K562 (cell line): ENCODE measurements at regions not wholly inside any gene's neighbourhood (a gene's known extent, or its start where the extent isn't known, plus 50 kb on each side); places are given as distances from the start of the nearest gene placed in this dataset.

ENCODE experiments used
- ATF1 ChIP-seq, 2 experiments: fragments of 450-650 bp in 1 of 2; IDR thresholded peaks; 2 replicates each; pipeline ENCODE4 v1.6.1; 2016; ENCODE audit warnings: missing compliant biosample characterization in 1 of 2, missing genetic modification characterization in 1 of 2
- COPS2 ChIP-seq: fragments of 450-650 bp; conservative IDR thresholded peaks from 2 replicates; pipeline ENCODE4 v1.6.1; 2016; ENCODE audit warnings: mild to moderate bottlenecking, moderate library complexity
- ESRRA ChIP-seq: fragments of 450-650 bp; IDR thresholded peaks from 2 replicates; pipeline ENCODE4 v1.6.1; 2014; ENCODE audit warnings: low read depth, mild to moderate bottlenecking, moderate library complexity, borderline replicate concordance
- GTF2F1 ChIP-seq: IDR thresholded peaks from 2 replicates; pipeline ENCODE4 v1.6.1; 2011; ENCODE audit warnings: low read depth, low read length, improper control_type of control experiment
- HNRNPH1 ChIP-seq: fragments of 200-400 bp; formaldehyde crosslinking; optimal IDR thresholded peaks from 2 replicates; pipeline ENCODE3; 2017; ENCODE audit warnings: low read depth, mild to moderate bottlenecking, low read length, moderate library complexity
- LARP7 ChIP-seq: fragments of 450-650 bp; IDR thresholded peaks from 2 replicates; pipeline ENCODE4 v1.6.1; 2016
- POLR2AphosphoS2 ChIP-seq: IDR thresholded peaks from 2 replicates; pipeline ENCODE4 v1.6.1; 2012; ENCODE audit warnings: low read length, improper control_type of control experiment
- POLR2B ChIP-seq: fragments of 450-650 bp; IDR thresholded peaks from 2 replicates; pipeline ENCODE4 v1.6.1; 2018; ENCODE audit warnings: low read depth; ENCODE audit not compliant: partially characterized antibody
- TAF7 ChIP-seq: fragments of 450-650 bp; IDR thresholded peaks from 2 replicates; pipeline ENCODE4 v1.6.1; 2016; ENCODE audit warnings: missing genetic modification characterization, missing compliant biosample characterization
- U2AF2 ChIP-seq: fragments of 200-400 bp; formaldehyde crosslinking; optimal IDR thresholded peaks from 2 replicates; pipeline ENCODE3; 2017; ENCODE audit warnings: low read depth, mild to moderate bottlenecking, low read length
- XRCC3 ChIP-seq: fragments of 450-650 bp; IDR thresholded peaks from 2 replicates; pipeline ENCODE4 v1.6.1; 2017; ENCODE audit warnings: mild to moderate bottlenecking, moderate library complexity
- ZFPM2 ChIP-seq: fragments of 250-450 bp; sonication (Bioruptor Pico); IDR thresholded peaks from 2 replicates; pipeline ENCODE4 v1.5.1; 2022; ENCODE audit warnings: mild to moderate bottlenecking
- ZNF133 ChIP-seq: fragments of 250-450 bp; sonication (Bioruptor Pico); IDR thresholded peaks from 2 replicates; pipeline ENCODE4 v1.4.0; 2020; ENCODE audit warnings: mild to moderate bottlenecking
- ZNF511 ChIP-seq: sonication (generic); formaldehyde crosslinking; IDR thresholded peaks from 2 replicates; pipeline ENCODE4 v1.8.0; 2022; ENCODE audit warnings: mild to moderate bottlenecking, missing genetic modification reagents
- ZNF57 ChIP-seq: fragments of 450-650 bp; formaldehyde crosslinking; IDR thresholded peaks from 2 replicates; pipeline ENCODE4 v1.4.0; 2020; ENCODE audit warnings: mild to moderate bottlenecking, moderate library complexity
- TF ChIP-seq, protein P1 (sequence below), 2 experiments: fragments of 450-650 bp; IDR thresholded peaks; 2 replicates each; pipeline ENCODE4 v1.6.1; 2016; ENCODE audit warnings: mild to moderate bottlenecking in 2 of 2, borderline replicate concordance in 1 of 2, low read depth in 1 of 2, moderate library complexity in 1 of 2
- TF ChIP-seq, protein P2 (sequence below): sonication (generic); formaldehyde crosslinking; IDR thresholded peaks from 2 replicates; pipeline ENCODE4 v1.8.0; 2022; ENCODE audit warnings: mild to moderate bottlenecking, missing genetic modification reagents, borderline replicate concordance

DNA sequence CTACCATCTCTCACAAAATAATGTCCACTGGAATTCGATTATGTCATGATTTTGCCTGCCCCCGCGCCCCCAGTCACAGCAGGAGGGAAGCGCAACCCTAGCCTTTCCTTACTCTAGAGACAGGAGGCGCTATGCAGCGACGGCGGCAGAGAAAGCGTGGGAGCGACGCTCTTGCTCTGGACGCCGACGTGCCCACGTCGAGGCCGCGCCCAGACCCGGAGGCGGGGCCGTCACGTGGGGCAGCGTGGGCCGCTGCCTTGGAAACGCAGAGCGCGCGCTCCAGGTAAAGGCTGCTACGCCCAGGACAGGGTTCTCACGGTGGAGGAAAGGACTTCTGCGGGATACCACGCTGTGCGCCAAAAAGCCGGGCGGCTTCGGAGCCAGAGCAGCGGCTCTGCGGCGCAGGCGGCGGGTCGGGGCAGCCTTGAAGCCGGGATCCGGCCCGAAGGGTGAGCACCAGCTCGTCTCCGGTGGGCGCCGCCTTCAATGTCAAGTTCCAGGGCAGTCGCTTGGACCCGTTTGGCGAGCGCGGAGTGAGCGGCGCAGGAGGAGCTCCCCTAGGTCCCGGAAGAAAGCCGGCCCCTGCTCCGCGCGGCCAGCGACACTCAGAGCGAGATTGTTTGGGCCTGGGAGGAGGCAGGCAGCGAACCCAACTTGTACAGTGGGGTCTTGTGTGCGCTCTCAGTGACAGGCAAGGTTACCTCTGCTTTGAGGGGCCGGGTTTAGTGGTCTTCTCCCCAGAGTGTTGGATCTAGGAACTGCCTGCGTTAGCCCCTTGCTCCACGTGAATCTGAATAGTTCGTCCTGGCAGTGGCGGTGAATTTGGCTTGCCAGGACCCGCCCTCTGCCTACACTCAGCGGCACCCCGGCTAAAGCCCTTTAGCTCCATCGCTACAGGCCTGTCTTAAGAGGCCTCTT is 121.7 kb downstream of the MRPL57 start (continued):
- TF ChIP-seq, protein P1, sequence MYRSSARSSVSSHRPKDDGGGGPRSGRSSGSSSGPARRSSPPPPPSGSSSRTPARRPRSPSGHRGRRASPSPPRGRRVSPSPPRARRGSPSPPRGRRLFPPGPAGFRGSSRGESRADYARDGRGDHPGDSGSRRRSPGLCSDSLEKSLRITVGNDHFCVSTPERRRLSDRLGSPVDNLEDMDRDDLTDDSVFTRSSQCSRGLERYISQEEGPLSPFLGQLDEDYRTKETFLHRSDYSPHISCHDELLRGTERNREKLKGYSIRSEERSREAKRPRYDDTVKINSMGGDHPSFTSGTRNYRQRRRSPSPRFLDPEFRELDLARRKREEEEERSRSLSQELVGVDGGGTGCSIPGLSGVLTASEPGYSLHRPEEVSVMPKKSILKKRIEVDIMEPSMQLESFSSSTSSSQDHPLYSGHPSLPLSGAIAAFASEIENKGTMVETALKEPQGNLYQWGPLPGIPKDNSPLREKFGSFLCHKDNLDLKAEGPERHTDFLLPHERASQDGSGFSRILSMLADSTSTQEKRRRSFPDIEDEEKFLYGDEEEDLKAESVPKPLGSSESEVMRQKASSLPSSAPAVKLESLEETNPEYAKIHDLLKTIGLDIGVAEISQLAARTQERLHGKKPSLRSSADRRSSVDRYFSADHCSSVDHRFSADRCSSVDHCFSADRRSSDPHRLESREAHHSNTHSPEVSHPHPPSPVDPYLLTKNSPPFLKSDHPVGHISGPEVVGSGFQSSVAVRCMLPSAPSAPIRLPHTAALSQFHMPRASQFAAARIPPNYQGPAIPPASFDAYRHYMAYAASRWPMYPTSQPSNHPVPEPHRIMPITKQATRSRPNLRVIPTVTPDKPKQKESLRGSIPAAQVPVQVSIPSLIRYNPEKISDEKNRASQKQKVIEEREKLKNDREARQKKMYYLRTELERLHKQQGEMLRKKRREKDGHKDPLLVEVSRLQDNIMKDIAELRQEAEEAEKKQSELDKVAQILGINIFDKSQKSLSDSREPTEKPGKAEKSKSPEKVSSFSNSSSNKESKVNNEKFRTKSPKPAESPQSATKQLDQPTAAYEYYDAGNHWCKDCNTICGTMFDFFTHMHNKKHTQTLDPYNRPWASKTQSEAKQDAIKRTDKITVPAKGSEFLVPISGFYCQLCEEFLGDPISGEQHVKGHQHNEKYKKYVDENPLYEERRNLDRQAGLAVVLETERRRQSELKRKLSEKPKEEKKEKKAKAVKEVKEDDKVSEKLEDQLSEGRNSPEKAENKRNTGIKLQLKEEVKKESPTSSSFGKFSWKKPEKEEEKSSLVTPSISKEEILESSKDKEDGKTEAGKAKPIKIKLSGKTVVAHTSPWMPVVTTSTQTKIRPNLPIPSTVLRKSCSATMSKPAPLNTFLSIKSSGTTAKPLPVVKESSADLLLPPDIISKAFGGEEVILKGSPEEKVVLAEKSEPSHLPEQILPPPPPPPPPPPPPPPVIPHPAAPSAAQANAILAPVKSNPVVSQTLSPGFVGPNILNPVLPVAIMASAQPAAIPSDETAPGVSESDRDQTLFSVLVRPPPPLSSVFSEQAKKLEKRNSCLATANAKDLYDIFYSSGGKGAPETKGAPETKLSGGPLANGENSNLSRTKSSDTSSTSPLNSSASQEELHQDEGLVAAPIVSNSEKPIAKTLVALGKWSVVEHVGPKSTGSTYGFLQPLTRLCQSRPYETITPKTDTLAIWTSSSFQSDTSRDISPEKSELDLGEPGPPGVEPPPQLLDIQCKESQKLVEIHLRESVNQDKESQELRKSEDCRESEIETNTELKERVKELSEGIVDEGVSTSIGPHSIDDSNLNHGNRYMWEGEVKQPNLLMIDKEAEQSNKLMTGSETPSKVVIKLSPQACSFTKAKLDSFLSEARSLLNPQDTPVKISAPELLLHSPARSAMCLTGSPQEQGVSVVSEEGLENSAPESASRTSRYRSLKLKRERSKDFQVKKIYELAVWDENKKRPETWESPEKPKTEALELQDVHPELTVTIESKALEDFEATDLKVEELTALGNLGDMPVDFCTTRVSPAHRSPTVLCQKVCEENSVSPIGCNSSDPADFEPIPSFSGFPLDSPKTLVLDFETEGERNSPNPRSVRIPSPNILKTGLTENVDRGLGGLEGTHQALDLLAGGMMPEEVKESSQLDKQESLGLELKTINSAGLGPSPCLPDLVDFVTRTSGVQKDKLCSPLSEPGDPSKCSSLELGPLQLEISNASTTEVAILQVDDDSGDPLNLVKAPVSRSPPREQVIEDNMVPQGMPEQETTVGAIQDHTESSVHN (IDR thresholded peaks at IDR 0.05; ENCODE audit: borderline replicate concordance in 1 of 2, low read depth in 1 of 2), result no peak
- TF ChIP-seq LARP7 (no peak), ZNF57 (CRISPR knock-in tag) (no peak), POLR2AphosphoS2 (no peak), XRCC3 (no peak), ZNF133 (CRISPR knock-in tag) (no peak), POLR2B (no peak), ESRRA (no peak), COPS2 (no peak), GTF2F1 (no peak), TAF7 (no peak), HNRNPH1 (no peak), ATF1 (CRISPR knock-in tag; IDR thresholded peaks at IDR 0.05) (peak; percentile 34; the same call in 1 of the 2 replicates), ATF1 (tag; IDR thresholded peaks at IDR 0.05) (peak; percentile 90), ZNF511 (CRISPR knock-in tag) (no peak), ZFPM2 (CRISPR knock-in tag) (no peak), U2AF2 (no peak)
- TF ChIP-seq, protein P2, sequence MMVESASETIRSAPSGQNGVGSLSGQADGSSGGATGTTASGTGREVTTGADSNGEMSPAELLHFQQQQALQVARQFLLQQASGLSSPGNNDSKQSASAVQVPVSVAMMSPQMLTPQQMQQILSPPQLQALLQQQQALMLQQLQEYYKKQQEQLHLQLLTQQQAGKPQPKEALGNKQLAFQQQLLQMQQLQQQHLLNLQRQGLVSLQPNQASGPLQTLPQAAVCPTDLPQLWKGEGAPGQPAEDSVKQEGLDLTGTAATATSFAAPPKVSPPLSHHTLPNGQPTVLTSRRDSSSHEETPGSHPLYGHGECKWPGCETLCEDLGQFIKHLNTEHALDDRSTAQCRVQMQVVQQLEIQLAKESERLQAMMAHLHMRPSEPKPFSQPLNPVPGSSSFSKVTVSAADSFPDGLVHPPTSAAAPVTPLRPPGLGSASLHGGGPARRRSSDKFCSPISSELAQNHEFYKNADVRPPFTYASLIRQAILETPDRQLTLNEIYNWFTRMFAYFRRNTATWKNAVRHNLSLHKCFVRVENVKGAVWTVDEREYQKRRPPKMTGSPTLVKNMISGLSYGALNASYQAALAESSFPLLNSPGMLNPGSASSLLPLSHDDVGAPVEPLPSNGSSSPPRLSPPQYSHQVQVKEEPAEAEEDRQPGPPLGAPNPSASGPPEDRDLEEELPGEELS (CRISPR knock-in tag), result no peak
